CD4-positive, alpha-beta memory T cell (primary cell): ENCODE measurements at regions not wholly inside any gene's neighbourhood (a gene's known extent, or its start where the extent isn't known, plus 50 kb on each side); places are given as distances from the start of the nearest gene placed in this dataset.

Source experiments
- CTCF ChIA-PET: fragments of 350-600 bp; sonication (Branson Sonifier 250); formaldehyde crosslinking; loops from one replicate; lab custom pipeline; 2021; ENCODE audit warnings: inconsistent platforms; ENCODE audit not compliant: partially characterized antibody; lab: Charles Lee
- POLR2A ChIA-PET: fragments of 350-600 bp; sonication (Branson Sonifier 250); formaldehyde crosslinking; loops from one replicate; lab custom pipeline; 2021; ENCODE audit not compliant: partially characterized antibody; lab: Charles Lee
- DNase-seq, 5 donors: peaks; one replicate each; pipeline versions ENCODE4 v3.0.0 to v3.0.0-alpha.2; 2020 to 2022; ENCODE audit warnings: mixed read lengths in 1 of 5
- H3K27ac ChIP-seq: one replicate; pipeline ENCODE4 v1.7.0; 2013; ENCODE audit warnings: low read depth, low read length
- H3K27me3 ChIP-seq: 2 replicates; pipeline ENCODE4 v1.7.0; 2013; ENCODE audit warnings: mild to moderate bottlenecking, low read length, moderate library complexity; ENCODE audit not compliant: insufficient read depth
- H3K36me3 ChIP-seq: 2 replicates; pipeline ENCODE4 v1.7.0; 2013; ENCODE audit warnings: mild to moderate bottlenecking, low read length, moderate library complexity; ENCODE audit not compliant: insufficient read depth
- H3K4me1 ChIP-seq: 2 replicates; pipeline ENCODE4 v1.7.0; 2013; ENCODE audit warnings: mild to moderate bottlenecking, low read length, moderate library complexity; ENCODE audit not compliant: insufficient read depth
- H3K4me3 ChIP-seq, 2 donors: one replicate each; pipeline ENCODE4 v1.7.0; 2013; ENCODE audit warnings: low read length in 2 of 2, mild to moderate bottlenecking in 1 of 2
- H3K9me3 ChIP-seq, 2 donors: one replicate each; pipeline ENCODE4 v1.7.0; 2013; ENCODE audit warnings: low read length in 2 of 2, control low read depth in 1 of 2; ENCODE audit not compliant: control insufficient read depth in 1 of 2
- H3K27ac Mint-ChIP-seq, 7 donors: one replicate each; pipeline ENCODE4 v1.8.0; 2020 to 2021; ENCODE audit warnings: mixed read lengths in 7 of 7, mild to moderate bottlenecking in 6 of 7, inconsistent platforms in 3 of 7, moderate library complexity in 3 of 7
- H3K27me3 Mint-ChIP-seq, 2 donors: one replicate each; pipeline ENCODE4 v1.8.0; 2020 to 2021; ENCODE audit warnings: mixed read lengths in 2 of 2
- H3K36me3 Mint-ChIP-seq, 2 donors: one replicate each; pipeline ENCODE4 v1.8.0; 2020 to 2021; ENCODE audit warnings: mixed read lengths in 2 of 2, inconsistent platforms in 1 of 2, mild to moderate bottlenecking in 1 of 2
- H3K4me1 Mint-ChIP-seq, 4 donors: one replicate each; pipeline ENCODE4 v1.8.0; 2020 to 2021; ENCODE audit warnings: mixed read lengths in 4 of 4, mild to moderate bottlenecking in 1 of 4
- H3K4me3 Mint-ChIP-seq, 8 donors: one replicate each; pipeline ENCODE4 v1.8.0; 2020 to 2021; ENCODE audit warnings: mixed read lengths in 8 of 8, mild to moderate bottlenecking in 7 of 8, moderate library complexity in 6 of 8, inconsistent platforms in 3 of 8
- H3K9me3 Mint-ChIP-seq, 8 donors: one replicate each; pipeline ENCODE4 v1.8.0; 2020 to 2021; ENCODE audit warnings: mixed read lengths in 8 of 8, mild to moderate bottlenecking in 5 of 8, inconsistent platforms in 3 of 8, moderate library complexity in 1 of 8
- intact Hi-C: fragments of 100-400 bp; cut with micrococcal nuclease; formaldehyde crosslinking; loops from one replicate; pipeline ENCODE4 v1.15.1; 2023

- no peaks in the 10 kb centered on the region for H3K9me3 Mint-ChIP-seq
- H3K9me3 ChIP-seq, result no peaks in the 10 kb centered on the region
Measured at GRCh38 chr14:100988411-100988900, 84.9 kb upstream of the RTL1 start.

GRCh38 chr14:100988956-100989355, 85.4 kb upstream of the RTL1 start:
- no peaks in the 10 kb centered on the region for H3K27me3 ChIP-seq
- H3K27ac Mint-ChIP-seq, result no peak overlapping the region

More at GRCh38 chr14:100988411-100988900, 84.9 kb upstream of the RTL1 start:
- no peaks in the 10 kb centered on the region for H3K36me3 Mint-ChIP-seq
- DNase-seq, result no peak
- H3K4me1 Mint-ChIP-seq, result no peaks in the 10 kb centered on the region
- H3K27me3 ChIP-seq, result no peaks in the 10 kb centered on the region
- CTCF ChIA-PET, result no interaction called here
- H3K4me1 ChIP-seq, result no peaks in the 10 kb centered on the region
- no peak overlapping the region for H3K27ac Mint-ChIP-seq
- H3K4me3 Mint-ChIP-seq, result no peak overlapping the region
- no peak overlapping the region for H3K4me3 ChIP-seq
- intact Hi-C loops, result no loop called here
- POLR2A ChIA-PET, result no interaction called here
- H3K36me3 ChIP-seq, result no peaks in the 10 kb centered on the region
- H3K27me3 Mint-ChIP-seq, result peaks cover 2 to 6% of the 10 kb centered on the region in 2 donors
- no peak overlapping the region for H3K27ac ChIP-seq

GRCh38 chr14:100989924-100990323, 86.4 kb upstream of the RTL1 start:
- CTCF ChIA-PET, result no interaction called here
- Mint-ChIP-seq H3K9me3 (no peaks in the 10 kb centered on the region), H3K36me3 (no peaks in the 10 kb centered on the region), H3K27me3 (peaks cover 4 to 6% of the 10 kb centered on the region in 2 donors), H3K4me3 (no peak overlapping the region), H3K4me1 (no peaks in the 10 kb centered on the region), H3K27ac (no peak overlapping the region)
- POLR2A ChIA-PET, result no interaction called here
- no peaks in the 10 kb centered on the region for H3K9me3 ChIP-seq
- no peaks in the 10 kb centered on the region for H3K36me3 ChIP-seq
- H3K27ac ChIP-seq, result no peak overlapping the region
- no peak overlapping the region for H3K4me3 ChIP-seq
- H3K27me3 ChIP-seq, result no peaks in the 10 kb centered on the region
- intact Hi-C loops, result no loop called here
- no peak for DNase-seq
- H3K4me1 ChIP-seq, result no peaks in the 10 kb centered on the region

More at GRCh38 chr14:100988956-100989355, 85.4 kb upstream of the RTL1 start:
- no peaks in the 10 kb centered on the region for H3K36me3 ChIP-seq
- no peaks in the 10 kb centered on the region for H3K36me3 Mint-ChIP-seq
- intact Hi-C loops, result no loop called here
- peaks cover 2 to 6% of the 10 kb centered on the region in 2 donors for H3K27me3 Mint-ChIP-seq
- no peak overlapping the region for H3K4me3 ChIP-seq
- H3K9me3 ChIP-seq, result no peaks in the 10 kb centered on the region
- H3K27ac ChIP-seq, result no peak overlapping the region
- ChIA-PET POLR2A (no interaction called here), CTCF (no interaction called here)
- no peak overlapping the region for H3K4me3 Mint-ChIP-seq
- H3K9me3 Mint-ChIP-seq, result no peaks in the 10 kb centered on the region
- no peaks in the 10 kb centered on the region for H3K4me1 Mint-ChIP-seq
- no peaks in the 10 kb centered on the region for H3K4me1 ChIP-seq
- no peak for DNase-seq

GRCh38 chr14:100994082-100994481, 90.6 kb upstream of the RTL1 start:
- no peak overlapping the region for H3K4me3 ChIP-seq
- ChIA-PET POLR2A (no interaction called here), CTCF (no interaction called here)
- intact Hi-C loops, result no loop called here
- H3K4me1 ChIP-seq, result no peaks in the 10 kb centered on the region
- no peaks in the 10 kb centered on the region for H3K4me1 Mint-ChIP-seq
- no peaks in the 10 kb centered on the region for H3K27me3 ChIP-seq
- no peak overlapping the region for H3K4me3 Mint-ChIP-seq
- H3K9me3 Mint-ChIP-seq, result no peaks in the 10 kb centered on the region
- H3K9me3 ChIP-seq, result no peaks in the 10 kb centered on the region
- H3K27ac ChIP-seq, result no peak overlapping the region
- no peak overlapping the region for H3K27ac Mint-ChIP-seq
- peaks cover 4 to 6% of the 10 kb centered on the region in 2 donors for H3K27me3 Mint-ChIP-seq
- no peaks in the 10 kb centered on the region for H3K36me3 Mint-ChIP-seq
- H3K36me3 ChIP-seq, result no peaks in the 10 kb centered on the region
- DNase-seq, result no peak

- no peak overlapping the region for H3K4me3 ChIP-seq
- no peaks in the 10 kb centered on the region for H3K27me3 ChIP-seq
- intact Hi-C loops, result no loop called here
- Mint-ChIP-seq H3K36me3 (no peaks in the 10 kb centered on the region), H3K4me3 (no peak overlapping the region), H3K27me3 (peaks cover 4 to 6% of the 10 kb centered on the region in 2 donors), H3K4me1 (no peaks in the 10 kb centered on the region), H3K27ac (no peak overlapping the region), H3K9me3 (no peaks in the 10 kb centered on the region)
- DNase-seq, result no peak
- no peak overlapping the region for H3K27ac ChIP-seq
- no peaks in the 10 kb centered on the region for H3K4me1 ChIP-seq
- CTCF ChIA-PET, result no interaction called here
- no peaks in the 10 kb centered on the region for H3K36me3 ChIP-seq
- no peaks in the 10 kb centered on the region for H3K9me3 ChIP-seq
- POLR2A ChIA-PET, result no interaction called here
Measured at GRCh38 chr14:100994756-100995330, 91.3 kb upstream of the RTL1 start.

GRCh38 chr14:101000711-101001250, 97.3 kb upstream of the RTL1 start:
- Histone ChIP-seq H3K27me3 (no peaks in the 10 kb centered on the region), H3K36me3 (no peaks in the 10 kb centered on the region), H3K4me1 (no peaks in the 10 kb centered on the region), H3K27ac (no peak overlapping the region), H3K4me3 (no peak overlapping the region), H3K9me3 (no peaks in the 10 kb centered on the region)
- ChIA-PET POLR2A (no interaction called here), CTCF (no interaction called here)
- H3K9me3 Mint-ChIP-seq, result peaks cover 0 to 4% (median under 1%) of the 10 kb centered on the region in 8 donors
- no peaks in the 10 kb centered on the region for H3K36me3 Mint-ChIP-seq
- intact Hi-C loops, result no loop called here
- H3K27me3 Mint-ChIP-seq, result peaks cover 17 to 20% of the 10 kb centered on the region in 2 donors
- no peak for DNase-seq
- no peaks in the 10 kb centered on the region for H3K4me1 Mint-ChIP-seq
- no peak overlapping the region for H3K4me3 Mint-ChIP-seq
- H3K27ac Mint-ChIP-seq, result no peak overlapping the region

- H3K36me3 Mint-ChIP-seq, result no peaks in the 10 kb centered on the region
- no peaks in the 10 kb centered on the region for H3K27me3 ChIP-seq
- no peaks in the 10 kb centered on the region for H3K4me1 ChIP-seq
- ChIA-PET POLR2A (no interaction called here), CTCF (no interaction called here)
- H3K4me3 ChIP-seq, result no peak overlapping the region
- H3K27me3 Mint-ChIP-seq, result peaks cover 19 to 20% of the 10 kb centered on the region in 2 donors
- peaks cover 0 to 4% (median under 1%) of the 10 kb centered on the region in 8 donors for H3K9me3 Mint-ChIP-seq
- H3K27ac ChIP-seq, result no peak overlapping the region
- DNase-seq, result no peak
- H3K36me3 ChIP-seq, result no peaks in the 10 kb centered on the region
- no peak overlapping the region for H3K4me3 Mint-ChIP-seq
- intact Hi-C loops, result no loop called here
- no peaks in the 10 kb centered on the region for H3K9me3 ChIP-seq
- no peaks in the 10 kb centered on the region for H3K4me1 Mint-ChIP-seq
- H3K27ac Mint-ChIP-seq, result no peak overlapping the region
Measured at GRCh38 chr14:101001311-101002069, 98.0 kb upstream of the RTL1 start.
